Loucy (cell line): ENCODE measurements at regions not wholly inside any gene's neighbourhood (a gene's known extent, or its start where the extent isn't known, plus 50 kb on each side); places are given as distances from the start of the nearest gene placed in this dataset.

ENCODE experiments used
- H2AFZ ChIP-seq: fragments of 200-600 bp; sonication (generic); 2 replicates; pipeline ENCODE4 v1.6.0; 2016; ENCODE audit warnings: antibody characterized with exemption, mild to moderate bottlenecking, low read length, moderate library complexity
- H3F3A ChIP-seq: fragments of 200-600 bp; 2 replicates; pipeline ENCODE4 v1.6.0; 2016; ENCODE audit warnings: antibody characterized with exemption, low read depth, mild to moderate bottlenecking
- H3K27me3 ChIP-seq: fragments of 200-600 bp; sonication (generic); 2 replicates; pipeline ENCODE4 v1.6.1; 2014; ENCODE audit warnings: low read length, mild to moderate bottlenecking; ENCODE audit not compliant: insufficient read depth, poor library complexity, severe bottlenecking
- H3K36me3 ChIP-seq: fragments of 200-600 bp; sonication (generic); 2 replicates; pipeline ENCODE4 v1.6.1; 2016; ENCODE audit warnings: low read length; ENCODE audit not compliant: insufficient read depth
- H3K4me1 ChIP-seq: fragments of 200-600 bp; sonication (generic); 2 replicates; pipeline ENCODE4 v1.5.1; 2014; ENCODE audit warnings: low read length, mild to moderate bottlenecking; ENCODE audit not compliant: insufficient read depth, poor library complexity, severe bottlenecking
- H3K4me2 ChIP-seq: fragments of 200-600 bp; sonication (generic); 2 replicates; pipeline ENCODE4 v1.6.0; 2014; ENCODE audit warnings: antibody characterized with exemption, low read length, low read depth, mild to moderate bottlenecking; ENCODE audit not compliant: poor library complexity, severe bottlenecking
- H3K4me3 ChIP-seq: fragments of 200-600 bp; sonication (generic); 2 replicates; pipeline ENCODE4 v1.5.1; 2014; ENCODE audit warnings: low read length, mild to moderate bottlenecking, mixed read lengths; ENCODE audit not compliant: poor library complexity, severe bottlenecking
- H3K79me2 ChIP-seq: fragments of 200-600 bp; sonication (generic); 2 replicates; pipeline ENCODE4 v1.6.1; 2014; ENCODE audit warnings: low read length; ENCODE audit not compliant: insufficient read depth
- H3K9ac ChIP-seq: fragments of 200-600 bp; sonication (generic); 2 replicates; pipeline ENCODE4 v1.6.0; 2014; ENCODE audit warnings: mild to moderate bottlenecking, low read depth, low read length, moderate library complexity; ENCODE audit not compliant: poor library complexity, severe bottlenecking
- H3K9me2 ChIP-seq: fragments of 200-600 bp; sonication (generic); replicated peaks from 2 replicates; pipeline ENCODE4 v1.6.1; 2016; ENCODE audit warnings: low read depth, low read length, mixed read lengths
- H3K9me3 ChIP-seq: fragments of 200-600 bp; sonication (generic); 2 replicates; pipeline ENCODE4 v1.6.1; 2014; ENCODE audit warnings: mild to moderate bottlenecking, antibody characterized with exemption, low read length, low read depth; ENCODE audit not compliant: insufficient read depth
- H4K20me1 ChIP-seq: fragments of 200-600 bp; sonication (generic); 2 replicates; pipeline ENCODE4 v1.6.0; 2014; ENCODE audit warnings: antibody characterized with exemption, low read length, mild to moderate bottlenecking; ENCODE audit not compliant: insufficient read depth, poor library complexity, severe bottlenecking
- EZH2phosphoT487 ChIP-seq: fragments of 200-600 bp; IDR thresholded peaks from 2 replicates; pipeline ENCODE4 v1.6.1; 2018; ENCODE audit warnings: antibody characterized with exemption, mild to moderate bottlenecking, moderate library complexity, borderline replicate concordance
- TF ChIP-seq, protein P1 (sequence below): fragments of 200-600 bp; sonication (generic); conservative IDR thresholded peaks from 2 replicates; pipeline ENCODE4 v1.5.1; 2014; ENCODE audit warnings: mild to moderate bottlenecking, antibody characterized with exemption, low read length

DNA sequence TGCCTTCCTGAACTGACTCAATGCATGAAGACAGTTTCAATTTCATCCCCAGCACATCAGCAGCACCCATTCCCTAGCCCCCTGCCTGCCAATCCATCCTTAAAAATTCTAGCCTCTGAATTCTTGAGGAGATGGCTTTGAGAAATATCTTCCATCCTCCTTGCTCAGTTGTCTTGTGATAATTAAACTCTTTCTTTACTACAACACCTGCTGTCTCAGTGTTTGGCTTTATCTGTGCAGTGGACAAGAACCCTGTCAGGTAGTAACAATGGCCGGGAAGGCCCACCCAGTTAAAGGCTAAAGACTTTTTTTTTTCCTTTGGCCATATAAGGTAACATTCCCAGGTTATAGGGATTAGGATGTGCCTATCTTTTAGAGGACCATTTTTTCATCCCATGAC lies 114.4 kb upstream of the NAP1L1 start:
- H3K79me2 ChIP-seq: no peaks in the 10 kb centered on the region
- H3K27me3 ChIP-seq: no peaks in the 10 kb centered on the region
- no peak overlapping the region for H2AFZ ChIP-seq
- H3K4me1 ChIP-seq: no peaks in the 10 kb centered on the region
- no peaks in the 10 kb centered on the region for H4K20me1 ChIP-seq
- no peaks in the 10 kb centered on the region for H3K36me3 ChIP-seq
- no peaks in the 10 kb centered on the region for H3F3A ChIP-seq
- no peak overlapping the region for H3K4me2 ChIP-seq
- TF ChIP-seq, protein P1, sequence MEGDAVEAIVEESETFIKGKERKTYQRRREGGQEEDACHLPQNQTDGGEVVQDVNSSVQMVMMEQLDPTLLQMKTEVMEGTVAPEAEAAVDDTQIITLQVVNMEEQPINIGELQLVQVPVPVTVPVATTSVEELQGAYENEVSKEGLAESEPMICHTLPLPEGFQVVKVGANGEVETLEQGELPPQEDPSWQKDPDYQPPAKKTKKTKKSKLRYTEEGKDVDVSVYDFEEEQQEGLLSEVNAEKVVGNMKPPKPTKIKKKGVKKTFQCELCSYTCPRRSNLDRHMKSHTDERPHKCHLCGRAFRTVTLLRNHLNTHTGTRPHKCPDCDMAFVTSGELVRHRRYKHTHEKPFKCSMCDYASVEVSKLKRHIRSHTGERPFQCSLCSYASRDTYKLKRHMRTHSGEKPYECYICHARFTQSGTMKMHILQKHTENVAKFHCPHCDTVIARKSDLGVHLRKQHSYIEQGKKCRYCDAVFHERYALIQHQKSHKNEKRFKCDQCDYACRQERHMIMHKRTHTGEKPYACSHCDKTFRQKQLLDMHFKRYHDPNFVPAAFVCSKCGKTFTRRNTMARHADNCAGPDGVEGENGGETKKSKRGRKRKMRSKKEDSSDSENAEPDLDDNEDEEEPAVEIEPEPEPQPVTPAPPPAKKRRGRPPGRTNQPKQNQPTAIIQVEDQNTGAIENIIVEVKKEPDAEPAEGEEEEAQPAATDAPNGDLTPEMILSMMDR: no peak
- no peak for TF ChIP-seq EZH2phosphoT487
- no peaks in the 10 kb centered on the region for H3K9me2 ChIP-seq
- H3K9ac ChIP-seq: no peak overlapping the region
- H3K4me3 ChIP-seq: no peak overlapping the region
- H3K9me3 ChIP-seq: peaks cover 7% of the 10 kb centered on the region; the same call in 1 of the 2 replicates

DNA sequence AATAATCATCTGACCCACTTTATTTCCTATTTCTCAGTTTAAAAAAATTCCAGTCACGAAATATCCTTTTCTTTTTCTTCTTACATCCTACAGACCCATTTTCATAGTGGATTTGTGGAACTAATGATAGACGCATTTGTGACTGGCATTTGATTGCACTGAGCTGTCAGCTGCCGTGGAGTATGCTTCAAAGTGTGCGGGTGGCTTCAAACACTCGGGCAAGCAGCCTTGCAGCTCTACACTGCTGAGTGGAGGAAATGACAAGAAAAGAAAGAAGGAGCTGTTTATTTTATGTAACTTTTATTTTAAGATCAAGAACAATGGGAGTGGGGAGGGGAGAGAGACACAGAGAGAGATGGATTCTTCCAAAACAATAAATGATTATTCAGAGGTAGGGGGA lies 112.8 kb upstream of the NAP1L1 start:
- no peaks in the 10 kb centered on the region for H3K4me1 ChIP-seq
- H3K36me3 ChIP-seq: no peaks in the 10 kb centered on the region
- H3K27me3 ChIP-seq: no peaks in the 10 kb centered on the region
- H4K20me1 ChIP-seq: no peaks in the 10 kb centered on the region
- no peak overlapping the region for H3K4me3 ChIP-seq
- no peaks in the 10 kb centered on the region for H3F3A ChIP-seq
- no peaks in the 10 kb centered on the region for H3K9me2 ChIP-seq
- H2AFZ ChIP-seq: no peak overlapping the region
- H3K9ac ChIP-seq: no peak overlapping the region
- no peaks in the 10 kb centered on the region for H3K79me2 ChIP-seq
- TF ChIP-seq, protein P1: no peak
- no peak for TF ChIP-seq EZH2phosphoT487
- peaks cover 7% of the 10 kb centered on the region; the same call in 1 of the 2 replicates for H3K9me3 ChIP-seq
- H3K4me2 ChIP-seq: no peak overlapping the region

- H3K9me2 ChIP-seq: no peaks in the 10 kb centered on the region
- H3K36me3 ChIP-seq: no peaks in the 10 kb centered on the region
- no peaks in the 10 kb centered on the region for H3F3A ChIP-seq
- H3K9me3 ChIP-seq: peaks cover 7% of the 10 kb centered on the region; the same call in 1 of the 2 replicates
- TF ChIP-seq, protein P1: no peak
- TF ChIP-seq EZH2phosphoT487: no peak
- no peak overlapping the region for H3K4me3 ChIP-seq
- no peaks in the 10 kb centered on the region for H4K20me1 ChIP-seq
- H3K4me1 ChIP-seq: no peaks in the 10 kb centered on the region
- H3K4me2 ChIP-seq: no peak overlapping the region
- no peak overlapping the region for H2AFZ ChIP-seq
- H3K79me2 ChIP-seq: no peaks in the 10 kb centered on the region
- H3K9ac ChIP-seq: no peak overlapping the region
- H3K27me3 ChIP-seq: no peaks in the 10 kb centered on the region
Observed at GRCh38 chr12:76195920-76196319, 111.4 kb upstream of the NAP1L1 start.
